PC-9 (cell line): ENCODE measurements at regions not wholly inside any gene's neighbourhood (a gene's known extent, or its start where the extent isn't known, plus 50 kb on each side); places are given as distances from the start of the nearest gene placed in this dataset.

ENCODE experiments used
- BruUV-seq: library from RNA; stranded (reverse); fragments of 400-500 nt; replicated peaks from 2 replicates; lab custom pipeline; 2021; lab: Mats Ljungman, UMichigan
- CTCF ChIA-PET: fragments of 300-600 bp; sonication (Branson Sonifier 250); formaldehyde crosslinking; loops from one replicate; lab custom pipeline; 2022; ENCODE audit warnings: antibody characterized with exemption; lab: Charles Lee
- POLR2A ChIA-PET: fragments of 300-600 bp; sonication (Branson Sonifier 250); formaldehyde crosslinking; loops from one replicate; lab custom pipeline; 2022; ENCODE audit warnings: antibody characterized with exemption; ENCODE audit not compliant: unreplicated experiment; lab: Charles Lee
- DNase-seq, 2 experiments: peaks; one replicate each; pipeline versions ENCODE4 v3.0.0 to v3.0.0-alpha.2; 2015 to 2022; ENCODE audit warnings: mixed read lengths in 1 of 2
- H2AFZ ChIP-seq: fragments of 200-600 bp; sonication (generic); 2 replicates; pipeline ENCODE4 v1.8.1; 2017; ENCODE audit warnings: antibody characterized with exemption
- H3F3A ChIP-seq: fragments of 200-600 bp; sonication (generic); 2 replicates; pipeline ENCODE4 v1.8.1; 2017; ENCODE audit warnings: antibody characterized with exemption, mild to moderate bottlenecking, low read depth; ENCODE audit not compliant: insufficient read depth
- H3K27ac ChIP-seq: fragments of 200-600 bp; sonication (generic); 2 replicates; pipeline ENCODE4 v1.6.1; 2016; ENCODE audit warnings: mixed run types
- H3K27me3 ChIP-seq: fragments of 200-600 bp; sonication (generic); 2 replicates; pipeline ENCODE4 v1.6.1; 2016; ENCODE audit warnings: low read depth, mixed run types; ENCODE audit not compliant: insufficient read depth
- H3K36me3 ChIP-seq: fragments of 200-600 bp; sonication (generic); 2 replicates; pipeline ENCODE4 v1.6.1; 2016; ENCODE audit warnings: low read depth, mixed run types
- H3K4me1 ChIP-seq: fragments of 200-600 bp; sonication (generic); replicated peaks from 2 replicates; pipeline ENCODE4 v1.6.1; 2016; ENCODE audit warnings: mixed run types; ENCODE audit not compliant: insufficient read depth
- H3K4me2 ChIP-seq: fragments of 200-600 bp; sonication (generic); 2 replicates; pipeline ENCODE4 v1.6.1; 2017; ENCODE audit warnings: mixed run types
- H3K4me3 ChIP-seq: fragments of 200-600 bp; sonication (generic); 2 replicates; pipeline ENCODE4 v1.6.1; 2016; ENCODE audit warnings: mixed run types
- H3K79me2 ChIP-seq: fragments of 200-600 bp; sonication (generic); 2 replicates; pipeline ENCODE4 v1.6.1; 2017; ENCODE audit warnings: low read depth, mixed run types
- H3K9me2 ChIP-seq: fragments of 200-600 bp; sonication (generic); 2 replicates; pipeline ENCODE4 v1.8.1; 2017; ENCODE audit warnings: mild to moderate bottlenecking; ENCODE audit not compliant: insufficient read depth
- H3K9me3 ChIP-seq: fragments of 200-600 bp; sonication (generic); 2 replicates; pipeline ENCODE4 v1.8.1; 2016; ENCODE audit warnings: low read depth; ENCODE audit not compliant: insufficient read depth
- H4K20me1 ChIP-seq: fragments of 200-600 bp; sonication (generic); 2 replicates; pipeline ENCODE4 v1.8.1; 2017; ENCODE audit not compliant: insufficient read depth
- EZH2 ChIP-seq: fragments of 200-600 bp; sonication (generic); IDR thresholded peaks from 2 replicates; pipeline ENCODE4 v1.8.0; 2017; ENCODE audit warnings: antibody characterized with exemption, low read depth
- intact Hi-C: fragments of 100-400 bp; cut with micrococcal nuclease; formaldehyde crosslinking; loops from one replicate; pipeline ENCODE4 v1.10.0; 2022; ENCODE audit not compliant: unreplicated experiment
- TF ChIP-seq, protein P1 (sequence below): fragments of 200-600 bp; sonication (generic); conservative IDR thresholded peaks from 2 replicates; pipeline ENCODE4 v1.6.1; 2017; ENCODE audit warnings: mixed run types, antibody characterized with exemption, mild to moderate bottlenecking, moderate library complexity

DNA sequence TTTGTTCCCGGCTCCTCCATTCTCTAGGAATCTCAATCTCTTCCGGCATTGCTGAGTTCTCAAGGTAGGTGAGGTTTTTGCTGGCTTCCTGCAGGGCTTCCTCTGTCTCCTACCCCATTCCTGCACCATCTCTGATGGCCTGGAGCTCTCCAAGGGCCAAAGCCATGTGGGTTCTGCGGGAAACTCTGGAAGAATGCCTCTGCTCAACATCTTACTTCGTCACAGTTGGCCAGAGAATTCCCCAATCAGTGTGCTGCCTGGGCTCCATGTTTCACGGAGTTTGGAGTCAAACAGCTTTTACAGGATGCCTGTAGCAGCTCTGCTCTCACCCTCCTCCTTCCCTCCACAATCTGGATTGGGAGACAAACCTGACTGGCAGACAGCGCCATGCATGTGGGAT, 253.9 kb upstream of the HES1 start:
- H3K27me3 ChIP-seq = no peaks in the 10 kb centered on the region
- H3K4me2 ChIP-seq = peak overlapping the region; percentile 36; the same call in 1 of the 2 replicates
- H3K4me1 ChIP-seq = peaks cover 95% of the 10 kb centered on the region
- H4K20me1 ChIP-seq = no peaks in the 10 kb centered on the region
- no peaks in the 10 kb centered on the region for H3K9me3 ChIP-seq
- H3K4me3 ChIP-seq = no peak overlapping the region
- H3K79me2 ChIP-seq = no peaks in the 10 kb centered on the region
- DNase-seq = no peak
- H3K9me2 ChIP-seq = no peaks in the 10 kb centered on the region
- intact Hi-C loops = loop anchor here (2.0 kb wide), 1 partner anchor 51 kb away; no protein-coding TSS in a partner anchor
- no peaks in the 10 kb centered on the region for H3K36me3 ChIP-seq
- BruUV-seq = no TSS peak
- TF ChIP-seq, protein P1, sequence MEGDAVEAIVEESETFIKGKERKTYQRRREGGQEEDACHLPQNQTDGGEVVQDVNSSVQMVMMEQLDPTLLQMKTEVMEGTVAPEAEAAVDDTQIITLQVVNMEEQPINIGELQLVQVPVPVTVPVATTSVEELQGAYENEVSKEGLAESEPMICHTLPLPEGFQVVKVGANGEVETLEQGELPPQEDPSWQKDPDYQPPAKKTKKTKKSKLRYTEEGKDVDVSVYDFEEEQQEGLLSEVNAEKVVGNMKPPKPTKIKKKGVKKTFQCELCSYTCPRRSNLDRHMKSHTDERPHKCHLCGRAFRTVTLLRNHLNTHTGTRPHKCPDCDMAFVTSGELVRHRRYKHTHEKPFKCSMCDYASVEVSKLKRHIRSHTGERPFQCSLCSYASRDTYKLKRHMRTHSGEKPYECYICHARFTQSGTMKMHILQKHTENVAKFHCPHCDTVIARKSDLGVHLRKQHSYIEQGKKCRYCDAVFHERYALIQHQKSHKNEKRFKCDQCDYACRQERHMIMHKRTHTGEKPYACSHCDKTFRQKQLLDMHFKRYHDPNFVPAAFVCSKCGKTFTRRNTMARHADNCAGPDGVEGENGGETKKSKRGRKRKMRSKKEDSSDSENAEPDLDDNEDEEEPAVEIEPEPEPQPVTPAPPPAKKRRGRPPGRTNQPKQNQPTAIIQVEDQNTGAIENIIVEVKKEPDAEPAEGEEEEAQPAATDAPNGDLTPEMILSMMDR = no peak
- no peak for TF ChIP-seq EZH2
- H2AFZ ChIP-seq = no peak overlapping the region
- H3K27ac ChIP-seq = peak overlapping the region; percentile 81
- CTCF ChIA-PET = no interaction called here
- POLR2A ChIA-PET = interaction anchor here (0.5 to 1.0 kb wide), 4 partner anchors 10 to 441 kb away, joined by 3 to 7 read pairs (median 4); no protein-coding TSS in a partner anchor
- peaks cover 79% of the 10 kb centered on the region for H3F3A ChIP-seq

DNA sequence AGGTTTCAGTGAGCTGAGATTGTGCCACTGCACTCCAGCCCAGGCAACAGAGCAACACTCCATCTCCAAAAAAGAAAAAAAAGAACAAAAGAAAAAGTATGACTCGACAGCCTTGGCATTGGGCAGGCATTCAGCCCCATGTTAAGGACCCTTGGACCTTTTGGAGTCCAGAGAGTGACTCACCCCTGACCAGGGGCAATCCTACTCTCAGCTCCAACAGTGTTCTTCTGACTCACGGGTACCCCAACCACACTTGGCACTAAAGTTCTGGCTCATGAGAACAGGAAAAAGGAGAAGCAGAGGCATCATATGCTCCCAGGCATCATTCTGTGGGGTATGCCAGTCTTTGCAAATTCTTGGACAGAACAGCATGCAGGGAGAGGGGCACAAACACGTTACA, 252.4 kb upstream of the HES1 start:
- CTCF ChIA-PET = no interaction called here
- Histone ChIP-seq H2AFZ (no peak overlapping the region), H4K20me1 (no peaks in the 10 kb centered on the region), H3K9me3 (no peaks in the 10 kb centered on the region), H3F3A (peaks cover 72% of the 10 kb centered on the region), H3K4me2 (peak overlapping the region; percentile 46), H3K36me3 (no peaks in the 10 kb centered on the region), H3K4me3 (no peak overlapping the region), H3K9me2 (no peaks in the 10 kb centered on the region), H3K27me3 (no peaks in the 10 kb centered on the region), H3K27ac (peak overlapping the region; percentile 81), H3K79me2 (no peaks in the 10 kb centered on the region), H3K4me1 (peaks cover 88% of the 10 kb centered on the region)
- no TSS peak for BruUV-seq
- intact Hi-C loops = loop anchor here (1.0 to 2.0 kb wide), 5 partner anchors 30 to 120 kb away; no protein-coding TSS in a partner anchor
- TF ChIP-seq, protein P1 = no peak
- no peak for TF ChIP-seq EZH2
- POLR2A ChIA-PET = interaction anchor here (0.5 to 0.7 kb wide), 4 partner anchors 30 to 439 kb away, joined by 3 to 12 read pairs (median 4); no protein-coding TSS in a partner anchor
- peak; percentile 58 to 85 for DNase-seq

DNA sequence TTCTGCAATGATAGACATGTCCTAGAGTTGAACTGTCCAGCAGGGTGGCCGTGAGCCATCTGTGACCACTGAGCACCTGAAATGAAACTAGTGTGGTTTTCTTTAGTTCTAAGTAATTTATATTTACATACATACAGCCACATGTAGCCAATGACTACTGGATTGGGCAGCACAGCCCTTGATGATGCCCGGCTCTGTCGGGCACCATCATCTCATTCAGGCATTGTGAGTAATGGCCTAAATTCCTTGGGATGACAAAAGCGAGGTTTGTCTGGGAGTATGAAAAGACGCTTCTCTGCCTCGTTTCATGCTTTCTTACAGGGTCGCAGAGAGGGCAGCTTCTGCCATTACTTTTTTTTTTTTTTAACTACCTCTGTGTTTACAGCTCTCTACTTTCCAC, 251.9 kb upstream of the HES1 start:
- H3K4me2 ChIP-seq = peak overlapping the region; percentile 46
- H3K27ac ChIP-seq = peak overlapping the region; percentile 81
- CTCF ChIA-PET = interaction anchor here (0.6 kb wide), 1 partner anchor 114 kb away, joined by 3 read pairs; no protein-coding TSS in a partner anchor

More for the DNA sequence above, 251.9 kb upstream of the HES1 start:
- intact Hi-C loops = no loop called here
- no peaks in the 10 kb centered on the region for H4K20me1 ChIP-seq
- no peak overlapping the region for H2AFZ ChIP-seq
- H3K9me3 ChIP-seq = no peaks in the 10 kb centered on the region
- no peaks in the 10 kb centered on the region for H3K27me3 ChIP-seq
- POLR2A ChIA-PET = interaction anchor here (0.6 kb wide), 2 partner anchors 103 to 257 kb away, joined by 12 read pairs; no protein-coding TSS in a partner anchor
- H3K79me2 ChIP-seq = no peaks in the 10 kb centered on the region
- H3K9me2 ChIP-seq = no peaks in the 10 kb centered on the region
- TF ChIP-seq, protein P1 = no peak
- no peak for TF ChIP-seq EZH2
- peaks cover 83% of the 10 kb centered on the region for H3K4me1 ChIP-seq
- no peak overlapping the region for H3K4me3 ChIP-seq
- no peaks in the 10 kb centered on the region for H3K36me3 ChIP-seq
- DNase-seq = peak; percentile 35 to 37
- H3F3A ChIP-seq = peaks cover 68% of the 10 kb centered on the region
- BruUV-seq = no TSS peak
